BLaER1 treated with 17β-estradiol and CSF1 and Interleukin-3, amounts not matched to agents 10 nM and 100 nM (cell line): ENCODE measurements at regions not wholly inside any gene's neighbourhood (a gene's known extent, or its start where the extent isn't known, plus 50 kb on each side); places are given as distances from the start of the nearest gene placed in this dataset.
"Not testable (repeated sequence)": the region's sequence is repeated elsewhere in the genome, so short reads cannot be mapped to it uniquely, and the experiment has no call there.

ENCODE experiments used
- H3K27ac ChIP-seq, 11 experiments: shearing (Covaris generic); formaldehyde crosslinking; 2 replicates each; pipeline ENCODE4 v1.8.1; 2022
- H3K27me3 ChIP-seq, 11 experiments: shearing (Covaris generic); formaldehyde crosslinking; 2 replicates each; pipeline ENCODE4 v1.8.1; 2022
- H3K36me3 ChIP-seq, 11 experiments: shearing (Covaris generic); formaldehyde crosslinking; 2 replicates each; pipeline ENCODE4 v1.8.1; 2022
- H3K4me1 ChIP-seq, 10 experiments: shearing (Covaris generic); formaldehyde crosslinking; 2 replicates each; pipeline ENCODE4 v1.8.1; 2022
- H3K4me2 ChIP-seq, 11 experiments: shearing (Covaris generic); formaldehyde crosslinking; 2 replicates each; pipeline ENCODE4 v1.8.1; 2022
- H3K4me3 ChIP-seq, 10 experiments: shearing (Covaris generic); formaldehyde crosslinking; 2 replicates each; pipeline ENCODE4 v1.8.1; 2022
- H3K9ac ChIP-seq, 11 experiments: shearing (Covaris generic); formaldehyde crosslinking; 2 replicates each; pipeline ENCODE4 v1.8.1; 2022
- H3K9me3 ChIP-seq, 11 experiments: shearing (Covaris generic); formaldehyde crosslinking; replicated peaks in 1 of 11; 2 replicates each; pipeline ENCODE4 v1.8.1; 2022
- H4K20me1 ChIP-seq, 11 experiments: shearing (Covaris generic); formaldehyde crosslinking; 2 replicates each; pipeline ENCODE4 v1.8.1; 2022
- Cebpa-rat ChIP-seq, 11 experiments: shearing (Covaris generic); IDR thresholded peaks; 2 replicates each; pipeline ENCODE4 v1.8.1; 2022

GRCh38 chr6:56890066-56890465 lies 64.8 kb upstream of the BEND6 start:
- TF ChIP-seq Cebpa-rat (IDR thresholded peaks at IDR 0.05), result no peak
- Histone ChIP-seq H3K9me3 (no peaks in the 10 kb centered on the region), H3K36me3 (no peaks in the 10 kb centered on the region), H3K27ac (peak overlapping the region in 9 of 11 experiments; percentile 11 to 82 (median 48); a peak in 14 of 22 replicates), H3K27me3 (no peaks in the 10 kb centered on the region), H3K9ac (peak overlapping the region in 1 of 11 experiments; percentile 11; a peak in 1 of 22 replicates), H3K4me3 (no peak overlapping the region), H4K20me1 (no peaks in the 10 kb centered on the region), H3K4me1 (peaks cover 31 to 39% (median 36%) of the 10 kb centered on the region in 10 experiments), H3K4me2 (peak overlapping the region; percentile 17 to 83 (median 68); a peak in 18 of 22 replicates)

DNA sequence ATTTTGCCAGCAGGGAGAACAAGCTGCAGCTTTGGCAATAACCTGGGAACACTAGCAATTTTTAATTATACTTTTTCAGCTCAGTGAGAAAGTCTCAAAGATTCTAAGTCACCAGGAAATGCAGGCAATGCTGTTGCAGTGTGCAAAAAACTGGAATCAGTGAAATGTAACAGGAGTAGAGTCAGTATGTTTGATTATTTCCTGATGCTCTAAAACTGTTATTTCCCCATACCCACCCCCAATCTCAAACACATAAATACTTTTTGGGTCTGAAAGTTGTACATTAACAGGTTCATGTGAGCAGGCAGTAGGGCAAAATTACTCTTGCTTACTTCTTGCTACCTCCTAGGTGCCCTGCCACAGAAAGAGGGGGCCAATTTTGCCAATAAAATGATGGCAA lies 65.4 kb upstream of the BEND6 start:
- no peak overlapping the region for H3K4me3 ChIP-seq
- H3K9ac ChIP-seq, result peak overlapping the region in 2 of 11 experiments; percentile 24 to 44; a peak in 1 of 22 replicates
- H4K20me1 ChIP-seq, result no peaks in the 10 kb centered on the region
- H3K27me3 ChIP-seq, result no peaks in the 10 kb centered on the region
- no peaks in the 10 kb centered on the region for H3K36me3 ChIP-seq
- H3K9me3 ChIP-seq, result no peaks in the 10 kb centered on the region
- peaks cover 31 to 39% (median 36%) of the 10 kb centered on the region in 10 experiments for H3K4me1 ChIP-seq
- no peak for TF ChIP-seq Cebpa-rat (IDR thresholded peaks at IDR 0.05)
- H3K27ac ChIP-seq, result peak overlapping the region in 6 of 11 experiments; percentile 28 to 82 (median 62); a peak in 12 of 22 replicates
- H3K4me2 ChIP-seq, result peak overlapping the region; percentile 5 to 83 (median 68); a peak in 20 of 22 replicates

DNA sequence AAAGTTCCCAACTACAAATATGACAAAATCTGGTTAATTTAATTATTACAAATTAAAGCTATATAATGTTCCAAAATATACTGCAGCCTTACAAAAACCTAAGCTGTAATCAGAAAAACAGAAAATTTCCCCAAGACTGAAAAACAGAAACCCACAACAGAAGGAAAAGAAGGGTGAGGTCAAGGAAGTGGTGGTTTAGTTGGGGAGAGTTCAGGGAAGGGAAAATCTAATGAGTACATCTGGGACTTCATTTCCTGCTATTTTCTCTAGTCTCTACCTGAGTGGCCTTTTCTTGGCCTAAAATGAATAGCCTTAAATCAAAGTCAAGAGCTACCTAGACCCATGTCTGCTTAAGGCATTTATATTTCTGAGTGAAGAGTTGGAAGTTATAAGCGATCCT lies 66.2 kb upstream of the BEND6 start:
- Histone ChIP-seq H3K9me3 (no peaks in the 10 kb centered on the region), H3K4me2 (peak overlapping the region; percentile 45 to 83 (median 68)), H3K4me3 (no peak overlapping the region), H3K27ac (peak overlapping the region in 3 of 11 experiments; percentile 0 to 82 (median 65); a peak in 3 of 22 replicates), H3K36me3 (no peaks in the 10 kb centered on the region), H3K4me1 (peaks cover 31 to 39% (median 36%) of the 10 kb centered on the region in 10 experiments), H3K9ac (no peak overlapping the region), H4K20me1 (no peaks in the 10 kb centered on the region), H3K27me3 (no peaks in the 10 kb centered on the region)
- no peak for TF ChIP-seq Cebpa-rat (IDR thresholded peaks at IDR 0.05)

GRCh38 chr6:56887086-56887485 lies 67.8 kb upstream of the BEND6 start:
- H3K27ac ChIP-seq, result no peak overlapping the region
- H3K36me3 ChIP-seq, result no peaks in the 10 kb centered on the region
- peaks cover 31 to 39% (median 36%) of the 10 kb centered on the region in 10 experiments for H3K4me1 ChIP-seq
- TF ChIP-seq Cebpa-rat (IDR thresholded peaks at IDR 0.05), result no peak
- no peak overlapping the region for H3K4me2 ChIP-seq
- H4K20me1 ChIP-seq, result no peaks in the 10 kb centered on the region
- no peaks in the 10 kb centered on the region for H3K27me3 ChIP-seq
- no peaks in the 10 kb centered on the region for H3K9me3 ChIP-seq
- no peak overlapping the region for H3K4me3 ChIP-seq
- no peak overlapping the region for H3K9ac ChIP-seq

DNA sequence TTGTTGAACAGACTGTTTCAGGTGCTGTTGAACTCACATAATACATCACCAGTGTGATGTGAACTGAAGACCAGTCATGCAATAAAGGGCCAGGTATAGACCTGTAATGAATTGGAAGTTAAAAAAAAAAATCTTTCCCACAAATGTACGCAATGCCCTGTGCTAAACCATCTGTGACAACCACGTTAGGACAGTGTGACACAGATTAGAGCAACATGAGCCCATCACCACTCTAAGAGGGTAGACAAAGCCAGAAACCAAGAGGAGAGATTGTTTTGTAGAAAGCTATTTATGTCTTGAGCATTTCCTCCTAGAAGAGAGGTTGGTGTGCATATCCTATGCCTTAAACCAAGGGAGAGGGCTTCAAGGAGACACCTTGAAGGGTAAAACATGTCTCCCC lies 77.0 kb upstream of the BEND6 start:
- no peak overlapping the region for H3K9ac ChIP-seq
- TF ChIP-seq Cebpa-rat (IDR thresholded peaks at IDR 0.05), result no peak
- H3K4me1 ChIP-seq, result no peaks in the 10 kb centered on the region
- H3K4me2 ChIP-seq, result no peak overlapping the region
- H3K27ac ChIP-seq, result no peak overlapping the region
- no peaks in the 10 kb centered on the region for H4K20me1 ChIP-seq
- H3K4me3 ChIP-seq, result no peak overlapping the region
- no peaks in the 10 kb centered on the region for H3K9me3 ChIP-seq
- no peaks in the 10 kb centered on the region for H3K36me3 ChIP-seq
- H3K27me3 ChIP-seq, result no peaks in the 10 kb centered on the region

DNA sequence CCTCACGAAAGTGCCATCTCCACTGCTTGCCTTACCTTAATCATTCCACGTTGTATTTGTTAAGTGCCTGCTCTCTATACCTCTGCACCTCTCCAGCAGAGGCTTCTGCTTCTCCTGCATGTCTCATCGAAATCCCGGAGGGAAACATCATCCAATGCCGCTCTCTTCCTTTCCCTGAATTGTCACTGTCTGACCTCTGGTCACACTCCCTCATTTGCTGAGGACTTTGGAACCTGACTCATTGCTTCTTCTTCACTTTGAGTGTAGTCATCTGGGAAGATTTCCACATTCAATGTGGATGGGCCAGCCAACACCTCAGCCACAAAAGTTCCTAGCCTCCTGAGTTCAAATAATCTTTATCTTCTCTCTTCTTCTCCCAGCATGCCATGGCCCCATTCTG lies 78.9 kb upstream of the BEND6 start:
- H3K4me3 ChIP-seq, result no peak overlapping the region
- H4K20me1 ChIP-seq, result no peaks in the 10 kb centered on the region
- no peak overlapping the region for H3K27ac ChIP-seq
- no peaks in the 10 kb centered on the region for H3K4me1 ChIP-seq
- H3K4me2 ChIP-seq, result no peak overlapping the region
- no peak overlapping the region for H3K9ac ChIP-seq
- no peaks in the 10 kb centered on the region for H3K9me3 ChIP-seq
- no peaks in the 10 kb centered on the region for H3K36me3 ChIP-seq
- no peak for TF ChIP-seq Cebpa-rat (IDR thresholded peaks at IDR 0.05)
- H3K27me3 ChIP-seq, result no peaks in the 10 kb centered on the region

DNA sequence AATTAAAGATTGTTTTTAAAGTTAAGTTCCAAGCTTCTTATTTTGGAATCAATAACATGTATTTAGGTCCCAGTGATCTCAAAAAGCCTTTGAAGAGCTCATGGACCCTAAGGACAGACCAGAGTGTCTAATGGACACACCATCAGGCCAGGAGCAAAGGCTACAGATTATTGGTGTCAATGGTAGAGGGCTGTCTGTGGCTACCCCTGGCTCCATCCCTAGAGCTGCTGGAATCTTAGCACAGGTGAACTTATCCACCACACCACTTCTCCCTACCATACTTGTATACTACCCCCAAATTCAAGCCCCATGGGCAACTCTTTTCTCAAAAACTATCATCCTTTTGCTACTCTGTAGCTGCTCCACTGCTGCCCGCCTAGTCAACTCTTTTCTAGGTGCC lies 79.4 kb upstream of the BEND6 start:
- H3K27me3 ChIP-seq, result no peaks in the 10 kb centered on the region
- H3K9me3 ChIP-seq, result no peaks in the 10 kb centered on the region
- H3K4me2 ChIP-seq, result no peak overlapping the region
- no peak overlapping the region for H3K27ac ChIP-seq
- TF ChIP-seq Cebpa-rat (IDR thresholded peaks at IDR 0.05), result no peak
- no peaks in the 10 kb centered on the region for H4K20me1 ChIP-seq
- H3K36me3 ChIP-seq, result no peaks in the 10 kb centered on the region
- H3K4me3 ChIP-seq, result no peak overlapping the region
- H3K4me1 ChIP-seq, result no peaks in the 10 kb centered on the region
- no peak overlapping the region for H3K9ac ChIP-seq

DNA sequence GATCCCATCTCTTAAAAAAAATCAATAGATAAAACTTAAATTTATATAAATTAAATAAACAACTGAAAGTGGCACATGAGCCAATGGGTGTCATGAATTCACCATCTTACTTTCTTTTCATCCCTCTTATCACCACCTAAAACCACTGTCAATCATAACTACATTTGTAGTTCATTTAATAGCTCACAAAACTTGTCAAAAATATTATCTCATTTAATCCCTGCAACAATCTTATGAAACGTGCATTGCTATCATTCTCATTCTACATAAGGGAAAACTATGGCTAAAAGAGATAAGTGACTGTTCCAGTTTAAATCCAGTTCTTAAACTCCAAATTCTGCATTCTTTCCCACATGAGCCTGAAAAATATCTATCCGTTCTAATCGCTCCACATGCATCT lies 80.6 kb upstream of the BEND6 start:
- no peak for TF ChIP-seq Cebpa-rat (IDR thresholded peaks at IDR 0.05)
- Histone ChIP-seq H3K4me2 (no peak overlapping the region), H3K27me3 (no peaks in the 10 kb centered on the region), H3K27ac (no peak overlapping the region), H3K4me1 (no peaks in the 10 kb centered on the region), H3K36me3 (no peaks in the 10 kb centered on the region), H3K9me3 (no peaks in the 10 kb centered on the region), H4K20me1 (no peaks in the 10 kb centered on the region), H3K9ac (no peak overlapping the region), H3K4me3 (no peak overlapping the region)

DNA sequence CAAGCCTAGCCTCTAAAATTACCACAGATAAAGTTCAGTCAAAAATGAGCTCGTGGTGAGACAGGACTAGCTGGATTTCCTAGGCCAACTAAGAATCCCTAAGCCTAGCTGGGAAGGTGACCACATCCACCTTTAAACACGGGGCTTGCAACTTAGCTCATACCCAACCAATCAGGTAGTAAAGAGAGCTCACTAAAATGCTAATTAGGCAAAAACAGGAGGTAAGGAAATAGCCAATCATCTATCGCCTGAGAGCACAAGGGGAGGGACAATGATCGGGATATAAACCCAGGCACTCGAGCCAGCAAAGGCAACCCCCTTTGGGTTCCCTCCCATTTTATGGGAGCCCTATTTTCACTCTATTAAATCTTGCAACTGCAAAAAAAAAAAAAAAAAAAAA lies 84.9 kb upstream of the BEND6 start:
- not testable (repeated sequence) for H3K27ac ChIP-seq, H3K9ac ChIP-seq, H4K20me1 ChIP-seq, H3K4me3 ChIP-seq, H3K36me3 ChIP-seq, H3K9me3 ChIP-seq, H3K27me3 ChIP-seq, H3K4me2 ChIP-seq
- peaks cover 0 to 13% (median 0%) of the 10 kb centered on the region in 10 experiments; a peak in 5 of 20 replicates for H3K4me1 ChIP-seq

DNA sequence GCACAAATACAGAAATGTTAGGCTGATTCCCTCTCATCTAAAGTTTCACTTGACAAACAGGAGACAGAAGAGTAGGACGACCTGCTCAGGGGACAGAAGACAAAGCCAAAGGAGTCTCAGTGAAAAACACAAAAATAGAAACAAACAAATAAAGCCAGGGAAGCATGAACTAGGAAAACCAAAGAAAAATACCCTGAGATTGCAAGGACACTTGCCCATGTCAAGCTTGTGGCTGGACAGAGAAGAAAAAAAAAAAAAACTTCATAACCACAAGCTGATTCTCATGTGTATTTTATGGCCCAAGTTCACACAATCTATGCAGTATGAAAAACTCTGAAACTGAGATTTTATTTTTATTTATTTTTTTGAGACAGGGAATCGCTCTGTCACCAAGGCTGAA lies 85.6 kb upstream of the BEND6 start:
- no peaks in the 10 kb centered on the region for H3K36me3 ChIP-seq
- H3K4me3 ChIP-seq, result no peak overlapping the region
- H3K4me2 ChIP-seq, result no peak overlapping the region
- no peaks in the 10 kb centered on the region for H3K27me3 ChIP-seq
- TF ChIP-seq Cebpa-rat (IDR thresholded peaks at IDR 0.05), result no peak
- H4K20me1 ChIP-seq, result no peaks in the 10 kb centered on the region
- H3K4me1 ChIP-seq, result peaks cover 0 to 13% (median 0%) of the 10 kb centered on the region in 10 experiments; a peak in 5 of 20 replicates
- H3K9me3 ChIP-seq, result no peaks in the 10 kb centered on the region
- H3K27ac ChIP-seq, result no peak overlapping the region
- H3K9ac ChIP-seq, result no peak overlapping the region
